HG02623 (cell line): ENCODE measurements at regions not wholly inside any gene's neighbourhood (a gene's known extent, or its start where the extent isn't known, plus 50 kb on each side); places are given as distances from the start of the nearest gene placed in this dataset.

Experiments
- ATAC-seq: cut with Tn5 transposase; IDR thresholded peaks from one replicate; pipeline ENCODE4 v1.9.1; 2021; ENCODE audit warnings: moderate library complexity; ENCODE audit not compliant: unreplicated experiment

GRCh38 chr22:49142296-49142695 is 685.4 kb downstream of the BRD1 start:
- no peak for ATAC-seq

GRCh38 chr22:49141761-49142160 is 685.9 kb downstream of the BRD1 start:
- no peak for ATAC-seq

- no peak for ATAC-seq
Measured at GRCh38 chr22:49140911-49141665, 686.6 kb downstream of the BRD1 start.

GRCh38 chr22:49139492-49140151 is 688.1 kb downstream of the BRD1 start:
- ATAC-seq = no peak

GRCh38 chr22:49138250-49138790 is 689.4 kb downstream of the BRD1 start:
- ATAC-seq = no peak

GRCh38 chr22:49137206-49137840 is 690.4 kb downstream of the BRD1 start:
- no peak for ATAC-seq

- no peak for ATAC-seq
Measured at GRCh38 chr22:49136816-49137180, 690.9 kb downstream of the BRD1 start.

- no peak for ATAC-seq
Measured at GRCh38 chr22:49136041-49136815, 691.4 kb downstream of the BRD1 start.

GRCh38 chr22:49134076-49134475 is 693.6 kb downstream of the BRD1 start:
- no peak for ATAC-seq

GRCh38 chr22:49133541-49133940 is 694.1 kb downstream of the BRD1 start:
- ATAC-seq = no peak

- ATAC-seq = no peak
Measured at GRCh38 chr22:49132009-49132408, 695.7 kb downstream of the BRD1 start.

- no peak for ATAC-seq
Measured at GRCh38 chr22:49129736-49130135, 697.9 kb downstream of the BRD1 start.

- ATAC-seq = no peak
Measured at GRCh38 chr22:49128874-49129273, 698.8 kb downstream of the BRD1 start.

- no peak for ATAC-seq
Measured at GRCh38 chr22:49124608-49125007, 703.1 kb downstream of the BRD1 start.

GRCh38 chr22:49123621-49124192 is 704.0 kb downstream of the BRD1 start:
- ATAC-seq = no peak

GRCh38 chr22:49119551-49119952 is 708.1 kb downstream of the BRD1 start:
- ATAC-seq = no peak

- ATAC-seq = no peak
Measured at GRCh38 chr22:49118065-49118464, 709.6 kb downstream of the BRD1 start.

- no peak for ATAC-seq
Measured at GRCh38 chr22:49117486-49117885, 710.2 kb downstream of the BRD1 start.

- no peak for ATAC-seq
Measured at GRCh38 chr22:49116486-49117120, 711.1 kb downstream of the BRD1 start.

GRCh38 chr22:49116021-49116420 is 711.7 kb downstream of the BRD1 start:
- ATAC-seq = no peak
